ENCODE measurements at regions not wholly inside any gene's neighbourhood (a gene's known extent, or its start where the extent isn't known, plus 50 kb on each side); places are given as distances from the start of the nearest gene placed in this dataset.

GRCh38 chr1:22318279-22318981 lies 133.2 kb upstream of the ZBTB40 start:
- in situ Hi-C loops (cut with HindIII; ENCODE audit: low pct_ligation_motif_present, low sequenced_read_pairs), result no loop called here
- H3K27me3 ChIP-seq (replicated peaks), result peaks cover 2% of the 10 kb centered on the region

GRCh38 chr1:22319608-22320007 lies 132.0 kb upstream of the ZBTB40 start:
- no peak overlapping the region for H3K4me3 ChIP-seq (ENCODE audit: low read depth, low read length)
- TF ChIP-seq, protein P1, sequence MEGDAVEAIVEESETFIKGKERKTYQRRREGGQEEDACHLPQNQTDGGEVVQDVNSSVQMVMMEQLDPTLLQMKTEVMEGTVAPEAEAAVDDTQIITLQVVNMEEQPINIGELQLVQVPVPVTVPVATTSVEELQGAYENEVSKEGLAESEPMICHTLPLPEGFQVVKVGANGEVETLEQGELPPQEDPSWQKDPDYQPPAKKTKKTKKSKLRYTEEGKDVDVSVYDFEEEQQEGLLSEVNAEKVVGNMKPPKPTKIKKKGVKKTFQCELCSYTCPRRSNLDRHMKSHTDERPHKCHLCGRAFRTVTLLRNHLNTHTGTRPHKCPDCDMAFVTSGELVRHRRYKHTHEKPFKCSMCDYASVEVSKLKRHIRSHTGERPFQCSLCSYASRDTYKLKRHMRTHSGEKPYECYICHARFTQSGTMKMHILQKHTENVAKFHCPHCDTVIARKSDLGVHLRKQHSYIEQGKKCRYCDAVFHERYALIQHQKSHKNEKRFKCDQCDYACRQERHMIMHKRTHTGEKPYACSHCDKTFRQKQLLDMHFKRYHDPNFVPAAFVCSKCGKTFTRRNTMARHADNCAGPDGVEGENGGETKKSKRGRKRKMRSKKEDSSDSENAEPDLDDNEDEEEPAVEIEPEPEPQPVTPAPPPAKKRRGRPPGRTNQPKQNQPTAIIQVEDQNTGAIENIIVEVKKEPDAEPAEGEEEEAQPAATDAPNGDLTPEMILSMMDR (IDR thresholded peaks at IDR 0.05; ENCODE audit: low read depth, low read length, missing control alignments), result no peak
- no peak overlapping the region for H3K27ac ChIP-seq
- H3K36me3 ChIP-seq (replicated peaks), result no peaks in the 10 kb centered on the region
- DNase-seq, result no peak
- peaks cover 2% of the 10 kb centered on the region for H3K27me3 ChIP-seq (replicated peaks)
- in situ Hi-C loops (cut with HindIII; ENCODE audit: low pct_ligation_motif_present, low sequenced_read_pairs), result no loop called here

More at GRCh38 chr1:22318279-22318981, 133.2 kb upstream of the ZBTB40 start:
- H3K36me3 ChIP-seq (replicated peaks), result no peaks in the 10 kb centered on the region
- H3K4me3 ChIP-seq (ENCODE audit: low read depth, low read length), result no peak overlapping the region
- DNase-seq, result no peak
- TF ChIP-seq, protein P1 (IDR thresholded peaks at IDR 0.05; ENCODE audit: low read depth, low read length, missing control alignments), result no peak
- no peak overlapping the region for H3K27ac ChIP-seq

DNA sequence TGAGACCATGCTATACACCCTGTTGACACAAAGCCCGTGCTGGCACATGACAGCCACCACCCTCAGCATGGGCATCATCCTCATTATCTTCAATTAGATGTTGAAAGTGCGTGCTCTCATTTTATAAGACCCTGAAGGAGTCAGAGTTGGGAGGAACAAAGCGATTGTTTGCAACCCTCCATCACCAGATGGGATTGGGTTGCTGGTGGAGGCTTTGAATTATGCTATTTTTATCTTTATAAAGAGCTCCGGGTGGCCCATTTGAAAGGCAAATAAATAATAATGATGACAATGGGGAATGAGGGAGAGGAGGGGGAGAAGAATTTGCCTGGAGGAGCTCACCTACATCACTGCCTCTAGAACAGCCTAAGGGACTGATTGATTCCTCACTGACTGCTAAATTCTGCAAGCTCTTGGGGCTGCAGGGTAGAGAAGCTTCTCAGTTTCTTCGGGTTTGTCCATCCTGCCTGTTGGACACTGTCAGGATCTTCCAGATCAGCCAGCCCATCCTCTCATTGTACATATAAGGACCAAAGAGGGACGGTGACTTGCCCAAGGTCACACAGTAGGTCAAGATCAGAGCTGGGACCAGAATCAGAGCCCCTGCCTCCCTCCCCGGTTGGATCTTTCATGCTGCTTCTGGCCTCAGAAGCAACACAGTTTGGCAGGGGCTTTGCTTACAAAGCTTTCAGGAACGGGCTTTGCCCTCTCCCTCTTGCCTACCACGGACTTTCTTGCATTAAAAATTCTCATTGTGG lies 130.9 kb upstream of the ZBTB40 start:
- H3K4me3 ChIP-seq (ENCODE audit: low read depth, low read length), result no peak overlapping the region
- no peak for DNase-seq
- TF ChIP-seq, protein P1 (IDR thresholded peaks at IDR 0.05; ENCODE audit: low read depth, low read length, missing control alignments), result no peak
- no peak overlapping the region for H3K27ac ChIP-seq
- H3K27me3 ChIP-seq (replicated peaks), result peaks cover 2% of the 10 kb centered on the region
- in situ Hi-C loops (cut with HindIII; ENCODE audit: low pct_ligation_motif_present, low sequenced_read_pairs), result no loop called here
- no peaks in the 10 kb centered on the region for H3K36me3 ChIP-seq (replicated peaks)

DNA sequence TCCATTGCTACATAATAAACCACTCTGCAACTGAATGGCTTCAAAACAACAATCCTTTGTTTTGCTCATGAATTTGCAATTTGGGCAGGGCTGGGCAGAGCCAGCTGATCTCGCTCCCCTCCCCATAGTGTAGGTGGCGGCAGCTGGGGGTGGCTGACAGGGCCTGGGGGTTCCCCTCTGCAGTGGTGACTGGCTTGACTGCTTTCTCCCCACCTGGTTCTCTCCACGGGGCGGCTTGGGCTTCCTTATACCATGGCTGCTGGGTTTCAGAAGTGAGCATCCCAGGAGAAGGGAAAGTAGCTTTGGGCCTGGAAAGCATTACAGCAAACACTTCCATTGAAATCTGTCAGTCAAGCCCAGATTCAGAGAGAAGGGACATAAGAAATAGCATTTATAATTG lies 129.7 kb upstream of the ZBTB40 start:
- Histone ChIP-seq H3K27me3 (replicated peaks) (peaks cover 2% of the 10 kb centered on the region), H3K27ac (no peak overlapping the region), H3K4me3 (ENCODE audit: low read depth, low read length) (no peak overlapping the region), H3K36me3 (replicated peaks) (no peaks in the 10 kb centered on the region)
- TF ChIP-seq, protein P1 (IDR thresholded peaks at IDR 0.05; ENCODE audit: low read depth, low read length, missing control alignments), result no peak
- in situ Hi-C loops (cut with HindIII; ENCODE audit: low pct_ligation_motif_present, low sequenced_read_pairs), result no loop called here
- no peak for DNase-seq

GRCh38 chr1:22323141-22323845 lies 128.4 kb upstream of the ZBTB40 start:
- H3K27ac ChIP-seq, result no peak overlapping the region
- TF ChIP-seq, protein P1 (IDR thresholded peaks at IDR 0.05; ENCODE audit: low read depth, low read length, missing control alignments), result no peak
- in situ Hi-C loops (cut with HindIII; ENCODE audit: low pct_ligation_motif_present, low sequenced_read_pairs), result no loop called here
- H3K36me3 ChIP-seq (replicated peaks), result no peaks in the 10 kb centered on the region
- H3K27me3 ChIP-seq (replicated peaks), result peaks cover 2% of the 10 kb centered on the region
- no peak overlapping the region for H3K4me3 ChIP-seq (ENCODE audit: low read depth, low read length)
- no peak for DNase-seq
